HG03439 (cell line): ENCODE measurements at regions not wholly inside any gene's neighbourhood (a gene's known extent, or its start where the extent isn't known, plus 50 kb on each side); places are given as distances from the start of the nearest gene placed in this dataset.

Experiments
- ATAC-seq: cut with Tn5 transposase; IDR thresholded peaks from one replicate; pipeline ENCODE4 v1.9.1; 2021; ENCODE audit warnings: mild to moderate bottlenecking, moderate library complexity; ENCODE audit not compliant: unreplicated experiment

GRCh38 chr18:55121397-55122170, 162.3 kb upstream of the CCDC68 start:
- ATAC-seq = no peak

- ATAC-seq = no peak
These were observed 161.6 kb upstream of the CCDC68 start for GRCh38 chr18:55120896-55121295.

- no peak for ATAC-seq
These were observed 160.2 kb upstream of the CCDC68 start for GRCh38 chr18:55119434-55119833.

GRCh38 chr18:55119016-55119415, 159.8 kb upstream of the CCDC68 start:
- no peak for ATAC-seq

- ATAC-seq = no peak
These were observed 157.6 kb upstream of the CCDC68 start for GRCh38 chr18:55116863-55117262.

GRCh38 chr18:55115606-55116005, 156.3 kb upstream of the CCDC68 start:
- no peak for ATAC-seq

GRCh38 chr18:55114876-55115275, 155.6 kb upstream of the CCDC68 start:
- no peak for ATAC-seq

GRCh38 chr18:55113800-55114199, 154.5 kb upstream of the CCDC68 start:
- no peak for ATAC-seq

GRCh38 chr18:55111271-55111670, 152.0 kb upstream of the CCDC68 start:
- no peak for ATAC-seq

GRCh38 chr18:55110436-55110835, 151.2 kb upstream of the CCDC68 start:
- ATAC-seq = no peak

GRCh38 chr18:55109818-55110414, 150.7 kb upstream of the CCDC68 start:
- ATAC-seq = no peak

- ATAC-seq = no peak
These were observed 147.6 kb upstream of the CCDC68 start for GRCh38 chr18:55106906-55107305.

- ATAC-seq = no peak
These were observed 147.2 kb upstream of the CCDC68 start for GRCh38 chr18:55106466-55106865.

GRCh38 chr18:55105873-55106272, 146.6 kb upstream of the CCDC68 start:
- no peak for ATAC-seq

- ATAC-seq = no peak
These were observed 143.7 kb upstream of the CCDC68 start for GRCh38 chr18:55102958-55103456.

GRCh38 chr18:55102501-55102900, 143.2 kb upstream of the CCDC68 start:
- no peak for ATAC-seq

- no peak for ATAC-seq
These were observed 142.2 kb upstream of the CCDC68 start for GRCh38 chr18:55101458-55101824.

GRCh38 chr18:55100817-55101457, 141.7 kb upstream of the CCDC68 start:
- no peak for ATAC-seq

GRCh38 chr18:55097456-55098170, 138.4 kb upstream of the CCDC68 start:
- ATAC-seq = no peak

- ATAC-seq = peak; percentile 59
These were observed 137.1 kb upstream of the CCDC68 start for GRCh38 chr18:55096263-55096951.

- ATAC-seq = no peak
These were observed 136.3 kb upstream of the CCDC68 start for GRCh38 chr18:55095584-55095983.
